Upper lobe of left lung (tissue), 4 donors: ENCODE measurements at regions not wholly inside any gene's neighbourhood (a gene's known extent, or its start where the extent isn't known, plus 50 kb on each side); places are given as distances from the start of the nearest gene placed in this dataset.

Source experiments
- CTCF ChIP-seq, 6 experiments: fragments of 450-650 bp in 4 of 6; fragments of 200-600 bp in 2 of 6; sonication (generic) in 2 of 6; IDR thresholded peaks; one replicate each; pipeline ENCODE4 v1.5.1; 2016 to 2019; ENCODE audit warnings: antibody characterized with exemption in 6 of 6
- POLR2A ChIP-seq, 4 donors: fragments of 450-650 bp; IDR thresholded peaks; one replicate each; pipeline ENCODE4 v1.5.1; 2016 to 2017; ENCODE audit warnings: antibody characterized with exemption in 4 of 4, mild to moderate bottlenecking in 2 of 4
- POLR2AphosphoS5 ChIP-seq, 2 donors: sonication (generic); formaldehyde crosslinking; IDR thresholded peaks; one replicate each; pipeline ENCODE4 v1.5.1; 2017; ENCODE audit warnings: antibody characterized with exemption in 2 of 2

- no peak for TF ChIP-seq CTCF (IDR thresholded peaks at IDR 0.05)
- no peak for TF ChIP-seq POLR2A (IDR thresholded peaks at IDR 0.05)
- TF ChIP-seq POLR2AphosphoS5 (IDR thresholded peaks at IDR 0.05), result no peak
These were observed 57.7 kb downstream of the ZC3H11B start for GRCh38 chr1:219555031-219555692.
